ENCODE measurements at regions not wholly inside any gene's neighbourhood (a gene's known extent, or its start where the extent isn't known, plus 50 kb on each side); places are given as distances from the start of the nearest gene placed in this dataset.

- Histone ChIP-seq H3K9me1 (ENCODE audit: control insufficient read depth, extremely low read depth, insufficient read depth, low read length) (no peaks in the 10 kb centered on the region), H4K20me1 (ENCODE audit: control insufficient read depth, extremely low read depth, insufficient read depth, low read length) (no peaks in the 10 kb centered on the region), H3K9ac (ENCODE audit: control insufficient read depth, extremely low read depth, insufficient read depth, low read length) (no peak overlapping the region), H3K9me3 (ENCODE audit: control insufficient read depth, low read depth, low read length) (no peaks in the 10 kb centered on the region), H3K79me2 (ENCODE audit: control insufficient read depth, insufficient read depth, low read length) (no peaks in the 10 kb centered on the region), H3K4me2 (ENCODE audit: control insufficient read depth, extremely low read depth, insufficient read depth, low read depth, low read length) (no peak overlapping the region), H3K4me3 (ENCODE audit: control insufficient read depth in 2 of 3, extremely low read depth in 1 of 3, insufficient read depth in 2 of 3, low read depth in 1 of 3, low read length in 3 of 3) (no peak overlapping the region), H2AFZ (ENCODE audit: control insufficient read depth, low read length) (no peak overlapping the region), H3K27me3 (ENCODE audit: control insufficient read depth, extremely low read depth, insufficient read depth, low read length) (no peaks in the 10 kb centered on the region), H3K4me1 (ENCODE audit: control insufficient read depth, extremely low read depth, insufficient read depth, low read length) (no peaks in the 10 kb centered on the region), H3K27ac (ENCODE audit: control insufficient read depth, insufficient read depth, low read length) (no peak overlapping the region), H3K36me3 (ENCODE audit: control insufficient read depth in 2 of 2, extremely low read depth in 1 of 2, insufficient read depth in 2 of 2, low read length in 2 of 2) (no peaks in the 10 kb centered on the region)
- DNase-seq (ENCODE audit: low read depth, low spot score) (no peak), FAIRE-seq (no peak)
- TF ChIP-seq CTCF (optimal IDR thresholded peaks at IDR 0.05 in 1 of 3, IDR thresholded peaks at IDR 0.05 in 1 of 3, conservative IDR thresholded peaks at IDR 0.05 in 1 of 3; ENCODE audit: extremely low read depth in 1 of 3, insufficient read depth in 2 of 3, low read length in 3 of 3), result no peak
- TF ChIP-seq EZH2 (IDR thresholded peaks at IDR 0.05; ENCODE audit: low read length), result no peak
- dilution Hi-C loops (cut with MboI; ENCODE audit: extremely low pct_ligation_motif_present, low sequenced_read_pairs), result no loop called here
These were observed 594.5 kb downstream of the ANKRD50 start for GRCh38 chr4:124118061-124118460.

- dilution Hi-C loops (cut with MboI; ENCODE audit: extremely low pct_ligation_motif_present, low sequenced_read_pairs), result no loop called here
- TF ChIP-seq CTCF (optimal IDR thresholded peaks at IDR 0.05 in 1 of 3, IDR thresholded peaks at IDR 0.05 in 1 of 3, conservative IDR thresholded peaks at IDR 0.05 in 1 of 3; ENCODE audit: extremely low read depth in 1 of 3, insufficient read depth in 2 of 3, low read length in 3 of 3), result no peak
- no peak for TF ChIP-seq EZH2 (IDR thresholded peaks at IDR 0.05; ENCODE audit: low read length)
- DNase-seq (ENCODE audit: low read depth, low spot score) (no peak), FAIRE-seq (no peak)
- no peak overlapping the region for H3K27ac ChIP-seq (ENCODE audit: control insufficient read depth, insufficient read depth, low read length)
- no peaks in the 10 kb centered on the region for H3K36me3 ChIP-seq (ENCODE audit: control insufficient read depth in 2 of 2, extremely low read depth in 1 of 2, insufficient read depth in 2 of 2, low read length in 2 of 2)
- H3K9ac ChIP-seq (ENCODE audit: control insufficient read depth, extremely low read depth, insufficient read depth, low read length), result no peak overlapping the region
- H3K9me3 ChIP-seq (ENCODE audit: control insufficient read depth, low read depth, low read length), result no peaks in the 10 kb centered on the region
- H3K9me1 ChIP-seq (ENCODE audit: control insufficient read depth, extremely low read depth, insufficient read depth, low read length), result no peaks in the 10 kb centered on the region
- H3K4me3 ChIP-seq (ENCODE audit: control insufficient read depth in 2 of 3, extremely low read depth in 1 of 3, insufficient read depth in 2 of 3, low read depth in 1 of 3, low read length in 3 of 3), result no peak overlapping the region
- no peak overlapping the region for H3K4me2 ChIP-seq (ENCODE audit: control insufficient read depth, extremely low read depth, insufficient read depth, low read depth, low read length)
- no peaks in the 10 kb centered on the region for H3K4me1 ChIP-seq (ENCODE audit: control insufficient read depth, extremely low read depth, insufficient read depth, low read length)
- no peaks in the 10 kb centered on the region for H3K27me3 ChIP-seq (ENCODE audit: control insufficient read depth, extremely low read depth, insufficient read depth, low read length)
- no peaks in the 10 kb centered on the region for H3K79me2 ChIP-seq (ENCODE audit: control insufficient read depth, insufficient read depth, low read length)
- no peaks in the 10 kb centered on the region for H4K20me1 ChIP-seq (ENCODE audit: control insufficient read depth, extremely low read depth, insufficient read depth, low read length)
- H2AFZ ChIP-seq (ENCODE audit: control insufficient read depth, low read length), result no peak overlapping the region
These were observed 591.0 kb downstream of the ANKRD50 start for GRCh38 chr4:124121461-124121971.
